ENCODE measurements at regions not wholly inside any gene's neighbourhood (a gene's known extent, or its start where the extent isn't known, plus 50 kb on each side); places are given as distances from the start of the nearest gene placed in this dataset.

DNA sequence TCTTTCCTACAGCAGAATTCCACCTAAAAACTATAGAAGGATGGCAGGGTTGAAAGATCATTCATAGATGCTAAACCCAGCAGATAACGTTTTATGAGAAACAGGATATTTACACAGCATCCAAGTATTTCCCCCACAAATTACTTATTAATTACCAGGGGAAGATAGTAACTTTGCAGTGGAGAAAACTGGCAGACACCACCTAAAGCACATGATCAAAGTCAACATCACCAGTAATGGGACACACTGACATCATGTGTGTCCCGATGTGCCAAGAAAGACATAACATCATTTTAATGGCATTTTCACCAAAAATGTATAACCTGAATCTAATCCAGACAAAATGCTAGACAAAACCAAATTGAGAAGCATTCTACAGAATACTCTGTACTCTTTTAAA is 220.4 kb upstream of the THBS1 start:
- no peak overlapping the region for H2AFZ ChIP-seq (ENCODE audit: low read depth, low read length)
- FAIRE-seq (no peak), DNase-seq (ENCODE audit: low read depth) (no peak)
- Mint-ChIP-seq H3K36me3 (ENCODE audit: low read depth, unreplicated experiment) (no peaks in the 10 kb centered on the region), H3K27ac (ENCODE audit: unreplicated experiment) (no peak overlapping the region), H3K9me3 (ENCODE audit: unreplicated experiment) (no peaks in the 10 kb centered on the region), H3K4me3 (ENCODE audit: unreplicated experiment) (no peak overlapping the region), H3K27me3 (ENCODE audit: low read depth, unreplicated experiment) (peaks cover 2% of the 10 kb centered on the region), H3K4me1 (ENCODE audit: low read depth, unreplicated experiment) (peaks cover 8% of the 10 kb centered on the region)
- H3K4me1 ChIP-seq (ENCODE audit: insufficient read depth, low read length): peaks cover 36% of the 10 kb centered on the region
- no peak overlapping the region for H3K9ac ChIP-seq (ENCODE audit: low read length)
- H4K20me1 ChIP-seq (ENCODE audit: insufficient read depth, low read length): no peaks in the 10 kb centered on the region
- H3K79me2 ChIP-seq (ENCODE audit: insufficient read depth, low read length): no peaks in the 10 kb centered on the region
- no peak overlapping the region for H3K27ac ChIP-seq (ENCODE audit: low read depth, low read length)
- no peak for TF ChIP-seq EZH2 (IDR thresholded peaks at IDR 0.05; ENCODE audit: insufficient read depth, low read length)
- TF ChIP-seq, protein P1, sequence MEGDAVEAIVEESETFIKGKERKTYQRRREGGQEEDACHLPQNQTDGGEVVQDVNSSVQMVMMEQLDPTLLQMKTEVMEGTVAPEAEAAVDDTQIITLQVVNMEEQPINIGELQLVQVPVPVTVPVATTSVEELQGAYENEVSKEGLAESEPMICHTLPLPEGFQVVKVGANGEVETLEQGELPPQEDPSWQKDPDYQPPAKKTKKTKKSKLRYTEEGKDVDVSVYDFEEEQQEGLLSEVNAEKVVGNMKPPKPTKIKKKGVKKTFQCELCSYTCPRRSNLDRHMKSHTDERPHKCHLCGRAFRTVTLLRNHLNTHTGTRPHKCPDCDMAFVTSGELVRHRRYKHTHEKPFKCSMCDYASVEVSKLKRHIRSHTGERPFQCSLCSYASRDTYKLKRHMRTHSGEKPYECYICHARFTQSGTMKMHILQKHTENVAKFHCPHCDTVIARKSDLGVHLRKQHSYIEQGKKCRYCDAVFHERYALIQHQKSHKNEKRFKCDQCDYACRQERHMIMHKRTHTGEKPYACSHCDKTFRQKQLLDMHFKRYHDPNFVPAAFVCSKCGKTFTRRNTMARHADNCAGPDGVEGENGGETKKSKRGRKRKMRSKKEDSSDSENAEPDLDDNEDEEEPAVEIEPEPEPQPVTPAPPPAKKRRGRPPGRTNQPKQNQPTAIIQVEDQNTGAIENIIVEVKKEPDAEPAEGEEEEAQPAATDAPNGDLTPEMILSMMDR (IDR thresholded peaks at IDR 0.05; ENCODE audit: insufficient read depth, low read depth, low read length): no peak
- no peaks in the 10 kb centered on the region for H3K36me3 ChIP-seq (ENCODE audit: insufficient read depth, low read length)
- H3K9me3 ChIP-seq (ENCODE audit: insufficient read depth, low read depth, low read length): no peaks in the 10 kb centered on the region
- no peak overlapping the region for H3K4me3 ChIP-seq (ENCODE audit: insufficient read depth, low read depth, low read length)
- H3K4me2 ChIP-seq (ENCODE audit: low read length): no peak overlapping the region
- no peaks in the 10 kb centered on the region for H3K27me3 ChIP-seq (ENCODE audit: insufficient read depth, low read length)

DNA sequence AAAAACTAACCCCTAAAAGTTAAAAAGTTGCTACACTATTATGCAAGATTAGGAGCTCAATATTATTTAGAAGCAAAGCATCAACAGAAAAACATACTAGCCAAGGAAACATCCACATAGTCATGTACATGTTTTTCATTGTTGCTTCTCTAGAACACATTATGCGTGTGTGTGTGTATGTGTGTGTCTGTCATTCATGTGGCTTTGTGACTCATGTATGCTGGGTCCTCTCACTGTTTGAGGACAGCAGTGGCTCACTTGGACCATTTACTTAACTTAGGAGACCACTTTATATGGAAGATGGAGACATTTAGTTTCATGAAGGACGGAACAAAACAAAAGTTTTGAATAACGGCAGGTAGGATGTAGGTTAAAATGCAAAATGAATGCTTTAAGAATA is 219.4 kb upstream of the THBS1 start:
- Mint-ChIP-seq H3K36me3 (ENCODE audit: low read depth, unreplicated experiment) (no peaks in the 10 kb centered on the region), H3K9me3 (ENCODE audit: unreplicated experiment) (no peaks in the 10 kb centered on the region), H3K27me3 (ENCODE audit: low read depth, unreplicated experiment) (peaks cover 2% of the 10 kb centered on the region), H3K27ac (ENCODE audit: unreplicated experiment) (no peak overlapping the region), H3K4me1 (ENCODE audit: low read depth, unreplicated experiment) (peaks cover 8% of the 10 kb centered on the region), H3K4me3 (ENCODE audit: unreplicated experiment) (no peak overlapping the region)
- H3K9me3 ChIP-seq (ENCODE audit: insufficient read depth, low read depth, low read length): no peaks in the 10 kb centered on the region
- peak; percentile 20 for DNase-seq (ENCODE audit: low read depth)
- H3K27me3 ChIP-seq (ENCODE audit: insufficient read depth, low read length): no peaks in the 10 kb centered on the region
- no peak overlapping the region for H3K27ac ChIP-seq (ENCODE audit: low read depth, low read length)
- no peak for FAIRE-seq
- no peak for TF ChIP-seq EZH2 (IDR thresholded peaks at IDR 0.05; ENCODE audit: insufficient read depth, low read length)
- H2AFZ ChIP-seq (ENCODE audit: low read depth, low read length): no peak overlapping the region
- H3K4me2 ChIP-seq (ENCODE audit: low read length): no peak overlapping the region
- peaks cover 36% of the 10 kb centered on the region for H3K4me1 ChIP-seq (ENCODE audit: insufficient read depth, low read length)
- H3K9ac ChIP-seq (ENCODE audit: low read length): no peak overlapping the region
- H3K36me3 ChIP-seq (ENCODE audit: insufficient read depth, low read length): no peaks in the 10 kb centered on the region
- H3K4me3 ChIP-seq (ENCODE audit: insufficient read depth, low read depth, low read length): no peak overlapping the region
- H3K79me2 ChIP-seq (ENCODE audit: insufficient read depth, low read length): no peaks in the 10 kb centered on the region
- H4K20me1 ChIP-seq (ENCODE audit: insufficient read depth, low read length): no peaks in the 10 kb centered on the region

DNA sequence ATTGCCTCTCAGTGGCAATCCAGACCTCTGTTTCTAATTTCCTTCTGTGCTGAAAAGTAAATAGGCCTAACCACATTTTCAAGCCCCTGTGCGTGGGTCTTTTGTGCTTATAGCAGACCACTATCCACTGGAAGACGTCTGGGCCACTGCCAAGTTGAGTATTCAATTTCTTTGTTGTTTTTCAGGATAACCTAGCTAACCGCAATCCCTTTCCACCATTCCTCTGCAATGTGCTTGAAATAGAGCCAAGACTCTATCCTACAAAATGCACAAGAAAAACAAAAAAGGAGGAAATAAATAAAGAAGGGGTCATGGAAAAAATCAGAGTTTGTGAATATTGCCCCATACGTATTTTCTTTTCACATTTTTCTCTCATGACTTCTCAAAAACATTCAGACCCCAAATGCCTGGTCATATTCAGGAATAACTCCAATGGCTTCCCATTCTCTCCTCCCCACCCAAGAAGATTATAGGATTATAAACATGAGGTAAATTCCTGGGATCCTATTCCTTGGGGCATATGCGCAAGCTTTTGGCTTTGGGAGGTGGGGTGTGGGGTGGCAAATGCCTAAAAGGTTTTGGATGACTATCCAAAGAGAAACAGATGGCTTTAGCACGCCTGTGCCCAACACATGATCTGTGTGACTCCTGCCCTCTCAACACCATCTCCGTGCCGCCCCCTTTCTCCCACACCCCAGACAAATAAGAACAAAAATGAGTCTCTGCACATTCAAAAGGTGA is 217.9 kb upstream of the THBS1 start:
- Histone ChIP-seq H3K36me3 (ENCODE audit: insufficient read depth, low read length) (no peaks in the 10 kb centered on the region), H4K20me1 (ENCODE audit: insufficient read depth, low read length) (no peaks in the 10 kb centered on the region), H3K79me2 (ENCODE audit: insufficient read depth, low read length) (no peaks in the 10 kb centered on the region), H3K9ac (ENCODE audit: low read length) (peak overlapping the region; percentile 49), H3K9me3 (ENCODE audit: insufficient read depth, low read depth, low read length) (no peaks in the 10 kb centered on the region), H3K4me3 (ENCODE audit: insufficient read depth, low read depth, low read length) (no peak overlapping the region), H2AFZ (ENCODE audit: low read depth, low read length) (no peak overlapping the region), H3K4me1 (ENCODE audit: insufficient read depth, low read length) (peaks cover 34% of the 10 kb centered on the region), H3K27me3 (ENCODE audit: insufficient read depth, low read length) (no peaks in the 10 kb centered on the region), H3K4me2 (ENCODE audit: low read length) (peak overlapping the region; percentile 51), H3K27ac (ENCODE audit: low read depth, low read length) (peak overlapping the region; percentile 84)
- Mint-ChIP-seq H3K27me3 (ENCODE audit: low read depth, unreplicated experiment) (peaks cover 2% of the 10 kb centered on the region), H3K4me3 (ENCODE audit: unreplicated experiment) (no peak overlapping the region), H3K36me3 (ENCODE audit: low read depth, unreplicated experiment) (no peaks in the 10 kb centered on the region), H3K9me3 (ENCODE audit: unreplicated experiment) (no peaks in the 10 kb centered on the region), H3K4me1 (ENCODE audit: low read depth, unreplicated experiment) (peaks cover 8% of the 10 kb centered on the region), H3K27ac (ENCODE audit: unreplicated experiment) (no peak overlapping the region)
- no peak for TF ChIP-seq EZH2 (IDR thresholded peaks at IDR 0.05; ENCODE audit: insufficient read depth, low read length)
- TF ChIP-seq, protein P1 (IDR thresholded peaks at IDR 0.05; ENCODE audit: insufficient read depth, low read depth, low read length): no peak
- DNase-seq (ENCODE audit: low read depth) (peak; percentile 99), FAIRE-seq (peak; percentile 91)
